ENCODE measurements at regions not wholly inside any gene's neighbourhood (a gene's known extent, or its start where the extent isn't known, plus 50 kb on each side); places are given as distances from the start of the nearest gene placed in this dataset.

- DNase-seq (ENCODE audit: low spot score) = no peak
Observed at GRCh38 chr7:50166997-50167965, 74.2 kb upstream of the ZPBP start.

- DNase-seq (ENCODE audit: low spot score) = no peak
Observed at GRCh38 chr7:50164559-50165170, 71.6 kb upstream of the ZPBP start.

GRCh38 chr7:50160206-50160605, 67.2 kb upstream of the ZPBP start:
- no peak for DNase-seq (ENCODE audit: low spot score)

GRCh38 chr7:50159154-50159553, 66.1 kb upstream of the ZPBP start:
- no peak for DNase-seq (ENCODE audit: low spot score)

- no peak for DNase-seq (ENCODE audit: low spot score)
Observed at GRCh38 chr7:50156706-50157105, 63.7 kb upstream of the ZPBP start.

- DNase-seq (ENCODE audit: low spot score) = no peak
Observed at GRCh38 chr7:50156163-50156562, 63.1 kb upstream of the ZPBP start.

GRCh38 chr7:50155755-50156154, 62.7 kb upstream of the ZPBP start:
- DNase-seq (ENCODE audit: low spot score) = no peak

- no peak for DNase-seq (ENCODE audit: low spot score)
Observed at GRCh38 chr7:50153995-50154394, 60.9 kb upstream of the ZPBP start.

GRCh38 chr7:50153148-50153547, 60.1 kb upstream of the ZPBP start:
- no peak for DNase-seq (ENCODE audit: low spot score)

GRCh38 chr7:50152486-50152885, 59.4 kb upstream of the ZPBP start:
- no peak for DNase-seq (ENCODE audit: low spot score)

- no peak for DNase-seq (ENCODE audit: low spot score)
Observed at GRCh38 chr7:50151661-50152060, 58.6 kb upstream of the ZPBP start.

GRCh38 chr7:50151001-50151400, 58.0 kb upstream of the ZPBP start:
- DNase-seq (ENCODE audit: low spot score) = no peak

GRCh38 chr7:50149369-50149768, 56.3 kb upstream of the ZPBP start:
- no peak for DNase-seq (ENCODE audit: low spot score)

- DNase-seq (ENCODE audit: low spot score) = no peak
Observed at GRCh38 chr7:50147951-50148808, 55.1 kb upstream of the ZPBP start.

- DNase-seq (ENCODE audit: low spot score) = no peak
Observed at GRCh38 chr7:50146692-50147091, 53.6 kb upstream of the ZPBP start.

- no peak for DNase-seq (ENCODE audit: low spot score)
Observed at GRCh38 chr7:50145801-50146338, 52.8 kb upstream of the ZPBP start.

GRCh38 chr7:50145226-50145625, 52.2 kb upstream of the ZPBP start:
- DNase-seq (ENCODE audit: low spot score) = no peak

Data from umbilical cord (tissue), 1 donor.